H1 (cell line): ENCODE measurements at regions not wholly inside any gene's neighbourhood (a gene's known extent, or its start where the extent isn't known, plus 50 kb on each side); places are given as distances from the start of the nearest gene placed in this dataset.

Experiments
- CTCF ChIA-PET: fragments of 300-600 bp; sonication (Branson Sonifier 250); formaldehyde crosslinking; loops from one replicate; lab custom pipeline; 2021; ENCODE audit not compliant: partially characterized antibody; lab: Charles Lee
- POLR2A ChIA-PET: fragments of 300-600 bp; sonication (Branson Sonifier 250); formaldehyde crosslinking; loops from one replicate; lab custom pipeline; 2021; ENCODE audit warnings: inconsistent platforms; ENCODE audit not compliant: partially characterized antibody; lab: Charles Lee
- DNase-seq, 2 experiments: peaks; one replicate each; pipeline versions ENCODE4 v3.0.0 to v3.0.0-alpha.2; 2010 to 2022; ENCODE audit warnings: low spot score in 2 of 2, low read depth in 1 of 2, mixed read lengths in 1 of 2
- FAIRE-seq: peaks from 2 replicates; lab custom pipeline; 2011; peaks lifted over from hg19 to GRCh38; lab: Jason Lieb, UNC
- H2AFZ ChIP-seq: 2 replicates; pipeline ENCODE4 v1.8.1; 2012; ENCODE audit warnings: low read length, inconsistent platforms
- H2AK5ac ChIP-seq: 2 replicates; pipeline ENCODE4 v1.6.1; 2013; ENCODE audit warnings: low read depth, low read length
- H2BK120ac ChIP-seq: replicated peaks from 2 replicates; pipeline ENCODE3; 2013; ENCODE audit warnings: low read depth, low read length, inconsistent platforms
- H2BK12ac ChIP-seq: 2 replicates; pipeline ENCODE4 v1.6.1; 2013; ENCODE audit warnings: low read depth, low read length
- H2BK15ac ChIP-seq: 2 replicates; pipeline ENCODE4 v1.6.1; 2013; ENCODE audit warnings: low read length
- H2BK20ac ChIP-seq: 2 replicates; pipeline ENCODE4 v1.6.1; 2013; ENCODE audit warnings: low read length
- H2BK5ac ChIP-seq: 2 replicates; pipeline ENCODE4 v1.6.1; 2013; ENCODE audit warnings: low read depth, low read length
- H3K14ac ChIP-seq: 2 replicates; pipeline ENCODE4 v1.6.1; 2013; ENCODE audit warnings: inconsistent platforms; ENCODE audit not compliant: insufficient read length
- H3K18ac ChIP-seq: 2 replicates; pipeline ENCODE4 v1.6.1; 2013; ENCODE audit warnings: low read length; ENCODE audit errors: extremely low read depth
- H3K23ac ChIP-seq: 2 replicates; pipeline ENCODE4 v1.6.1; 2013; ENCODE audit warnings: inconsistent platforms; ENCODE audit not compliant: insufficient read length
- H3K23me2 ChIP-seq: 2 replicates; pipeline ENCODE4 v1.6.1; 2013; ENCODE audit warnings: low read depth, low read length
- H3K27ac ChIP-seq: 2 replicates; pipeline ENCODE4 v1.6.1; 2011; ENCODE audit warnings: low read depth, low read length, inconsistent platforms
- H3K27me3 ChIP-seq, 4 experiments: replicated peaks in 1 of 4; 1 replicate in 1 of 4; 2 replicates in 3 of 4; pipeline versions ENCODE4 v1.6.1 to v1.8.1; 2011 to 2013; ENCODE audit warnings: low read length in 3 of 4, mild to moderate bottlenecking in 3 of 4, inconsistent platforms in 2 of 4, mixed read lengths in 2 of 4, moderate library complexity in 1 of 4; ENCODE audit not compliant: control insufficient read depth in 3 of 4, insufficient read depth in 3 of 4; ENCODE audit errors: extremely low read depth in 1 of 4
- H3K36me3 ChIP-seq, 4 experiments: 2 replicates each; pipeline versions ENCODE4 v1.6.1 to v1.8.1; 2011 to 2013; ENCODE audit warnings: mild to moderate bottlenecking in 4 of 4, low read length in 3 of 4, moderate library complexity in 2 of 4, control low read depth in 1 of 4, inconsistent platforms in 1 of 4; ENCODE audit not compliant: insufficient read depth in 4 of 4, control insufficient read depth in 2 of 4
- H3K4ac ChIP-seq: replicated peaks from 2 replicates; pipeline ENCODE3; 2013; ENCODE audit warnings: low read length, low read depth, mixed read lengths, inconsistent platforms; ENCODE audit not compliant: insufficient read length
- H3K4me1 ChIP-seq, 4 experiments: replicated peaks in 1 of 4; 1 replicate in 1 of 4; 2 replicates in 3 of 4; pipeline versions ENCODE4 v1.6.1 to v1.8.1; 2011 to 2013; ENCODE audit warnings: low read length in 3 of 4, inconsistent platforms in 2 of 4, mixed read lengths in 1 of 4; ENCODE audit not compliant: insufficient read depth in 4 of 4, control insufficient read depth in 3 of 4
- H3K4me2 ChIP-seq, 2 experiments: 2 replicates each; pipeline versions ENCODE4 v1.6.1 to v1.8.1; 2011 to 2013; ENCODE audit warnings: low read depth in 2 of 2, low read length in 2 of 2, control low read depth in 1 of 2, inconsistent platforms in 1 of 2, mild to moderate bottlenecking in 1 of 2; ENCODE audit not compliant: insufficient read depth in 1 of 2
- H3K4me3 ChIP-seq, 4 experiments: fragments of 200-600, 300-600 bp in 1 of 4; sonication (generic), shearing (Covaris generic), sonication (Bioruptor Twin) in 1 of 4; 2 replicates each; pipeline versions ENCODE4 v1.5.1 to v1.8.1; 2011 to 2016; ENCODE audit warnings: low read length in 4 of 4, low read depth in 3 of 4, control low read depth in 2 of 4, inconsistent platforms in 2 of 4, mild to moderate bottlenecking in 2 of 4, mixed read lengths in 1 of 4, moderate library complexity in 1 of 4; ENCODE audit not compliant: insufficient read depth in 2 of 4; ENCODE audit errors: extremely low read depth in 1 of 4
- H3K56ac ChIP-seq: replicated peaks from 2 replicates; pipeline ENCODE3; 2013; ENCODE audit warnings: low read depth, mild to moderate bottlenecking, mixed read lengths, low read length, inconsistent platforms; ENCODE audit not compliant: insufficient read length
- H3K79me1 ChIP-seq: 2 replicates; pipeline ENCODE4 v1.6.1; 2013; ENCODE audit warnings: low read depth, low read length, control low read depth
- H3K79me2 ChIP-seq, 2 experiments: 2 replicates each; pipeline versions ENCODE4 v1.6.1 to v1.8.1; 2012 to 2013; ENCODE audit warnings: low read length in 2 of 2, mild to moderate bottlenecking in 2 of 2, inconsistent platforms in 1 of 2; ENCODE audit not compliant: insufficient read depth in 2 of 2, control insufficient read depth in 1 of 2
- H3K9ac ChIP-seq, 4 experiments: replicated peaks in 1 of 4; 1 replicate in 1 of 4; 2 replicates in 3 of 4; pipeline versions ENCODE4 v1.6.1 to v1.8.1; 2011 to 2013; ENCODE audit warnings: low read depth in 3 of 4, low read length in 3 of 4, control low read depth in 2 of 4, mild to moderate bottlenecking in 2 of 4, moderate library complexity in 2 of 4, inconsistent platforms in 1 of 4; ENCODE audit errors: extremely low read depth in 1 of 4
- H3K9me3 ChIP-seq, 2 experiments: 2 replicates each; pipeline versions ENCODE4 v1.6.1 to v1.8.1; 2012 to 2013; ENCODE audit warnings: mild to moderate bottlenecking in 2 of 2, moderate library complexity in 2 of 2, control low read depth in 1 of 2, inconsistent platforms in 1 of 2, low read depth in 1 of 2, low read length in 1 of 2, mixed read lengths in 1 of 2; ENCODE audit not compliant: insufficient read depth in 2 of 2
- H4K20me1 ChIP-seq, 2 experiments: replicated peaks in 1 of 2; 2 replicates each; pipeline versions ENCODE3 to v1.8.1; 2011 to 2013; ENCODE audit warnings: inconsistent platforms in 2 of 2, low read length in 2 of 2, mild to moderate bottlenecking in 1 of 2; ENCODE audit not compliant: insufficient read depth in 2 of 2, control insufficient read depth in 1 of 2
- H4K5ac ChIP-seq: 2 replicates; pipeline ENCODE4 v1.6.1; 2013; ENCODE audit warnings: low read length, low read depth, mixed read lengths, inconsistent platforms; ENCODE audit not compliant: insufficient read length
- H4K8ac ChIP-seq: 2 replicates; pipeline ENCODE4 v1.8.0; 2013; ENCODE audit warnings: mild to moderate bottlenecking, moderate library complexity, low read length, inconsistent platforms; ENCODE audit not compliant: insufficient read depth; ENCODE audit errors: extremely low read depth
- H4K91ac ChIP-seq: replicated peaks from 2 replicates; pipeline ENCODE3; 2013; ENCODE audit warnings: low read length, mixed read lengths, inconsistent platforms; ENCODE audit not compliant: insufficient read length
- ATF2 ChIP-seq: IDR thresholded peaks from 2 replicates; pipeline ENCODE4 v1.6.1; 2012; ENCODE audit warnings: low read length, inconsistent platforms
- BRCA1 ChIP-seq: IDR thresholded peaks from 2 replicates; pipeline ENCODE4 v1.6.1; 2012; ENCODE audit warnings: low read depth, low read length, improper control_type of control experiment
- CTBP2 ChIP-seq: IDR thresholded peaks from 2 replicates; pipeline ENCODE4 v1.7.0; 2011; ENCODE audit warnings: borderline replicate concordance, mild to moderate bottlenecking, moderate library complexity, mixed read lengths, low read length; ENCODE audit not compliant: insufficient read depth, insufficient read length
- EZH2 ChIP-seq: fragments of 200-600 bp; sonication (generic); IDR thresholded peaks from 2 replicates; pipeline ENCODE4 v1.7.1; 2012; ENCODE audit warnings: low read depth, mild to moderate bottlenecking, moderate library complexity, low read length, inconsistent platforms; ENCODE audit not compliant: severe bottlenecking
- GTF2F1 ChIP-seq: IDR thresholded peaks from 2 replicates; pipeline ENCODE4 v1.6.1; 2012; ENCODE audit warnings: low read depth, low read length, improper control_type of control experiment, borderline replicate concordance
- JUND ChIP-seq: IDR thresholded peaks from 2 replicates; pipeline ENCODE4 v1.6.1; 2011; ENCODE audit warnings: mild to moderate bottlenecking, improper control_type of control experiment, low read length
- POU5F1 ChIP-seq: IDR thresholded peaks from 2 replicates; pipeline ENCODE4 v1.6.1; 2011; ENCODE audit warnings: low read depth, mild to moderate bottlenecking, low read length, moderate library complexity
- RNF2 ChIP-seq: fragments of 200-900, 300-1000 bp; sonication (generic); IDR thresholded peaks from 2 replicates; pipeline ENCODE4 v1.7.1; 2016; ENCODE audit warnings: borderline replicate concordance, low read depth, mild to moderate bottlenecking, antibody characterized with exemption, low read length; ENCODE audit not compliant: poor library complexity, severe bottlenecking; ENCODE audit errors: missing control alignments
- SP1 ChIP-seq: IDR thresholded peaks from 2 replicates; pipeline ENCODE4 v1.6.1; 2011; ENCODE audit warnings: low read depth, low read length
- SP2 ChIP-seq: IDR thresholded peaks from 2 replicates; pipeline ENCODE4 v1.6.1; 2012; ENCODE audit warnings: mild to moderate bottlenecking, low read length, inconsistent platforms
- TBP ChIP-seq: IDR thresholded peaks from 2 replicates; pipeline ENCODE4 v1.6.1; 2011; ENCODE audit warnings: low read depth, low read length, improper control_type of control experiment
- WGBS, 2 experiments: shearing (Covaris generic) in 1 of 2; methylation state at CpG; one replicate each; pipeline versions ENCODE4 v1.1.6 to v1.1.7; 2013 to 2015; ENCODE audit warnings: low lambda C conversion rate in 2 of 2, mixed read lengths in 2 of 2, inconsistent platforms in 1 of 2, low coverage in 1 of 2, missing lambda C conversion rate in 1 of 2; ENCODE audit not compliant: insufficient replicate concordance in 2 of 2, insufficient coverage in 1 of 2, insufficient read length in 1 of 2; ENCODE audit errors: extremely low coverage in 1 of 2, missing lambda C conversion rate in 1 of 2; 5-methylcytosine and 5-hydroxymethylcytosine counted together

DNA sequence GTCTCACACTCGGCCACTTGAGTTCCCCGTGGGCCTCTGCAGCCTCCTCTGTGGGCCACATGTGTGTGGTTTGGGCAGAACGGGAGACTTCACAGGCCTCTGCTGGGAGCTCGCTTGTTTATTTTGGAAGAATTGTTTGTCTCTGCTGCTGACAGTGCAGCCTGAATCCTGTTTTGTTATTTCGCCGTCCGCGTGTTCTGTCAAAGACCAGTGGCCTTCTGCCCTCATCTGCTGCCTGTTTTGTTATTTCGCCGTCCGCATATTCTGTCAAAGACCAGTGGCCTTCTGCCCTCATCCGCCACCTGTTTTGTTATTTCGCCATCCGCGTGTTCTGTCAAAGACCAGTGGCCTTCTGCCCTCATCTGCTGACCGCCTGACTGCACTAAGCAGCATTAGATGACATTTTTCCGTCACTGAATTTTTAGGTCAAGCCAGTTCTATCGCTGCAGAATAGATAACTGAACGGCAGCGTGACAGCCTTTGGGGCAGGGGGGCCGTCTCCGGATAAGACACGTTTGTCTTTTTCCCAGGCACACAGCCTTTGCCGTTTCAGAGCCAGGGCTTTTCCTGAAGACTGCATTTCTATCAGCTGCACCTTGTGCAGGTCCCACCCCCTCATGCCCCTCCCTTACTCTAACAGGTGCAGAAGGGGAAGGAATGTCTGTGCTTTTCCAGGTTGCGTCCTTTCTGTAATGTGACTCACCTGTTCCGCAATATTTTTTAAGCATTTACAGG, 158.5 kb upstream of the AFDN start:
- Histone ChIP-seq H3K4me2 (no peak overlapping the region), H3K79me1 (no peaks in the 10 kb centered on the region), H3K27me3 (no peaks in the 10 kb centered on the region; a peak in 1 of 7 replicates), H3K4me1 (peaks cover 0 to 2% (median 0%) of the 10 kb centered on the region in 4 experiments; a peak in 1 of 7 replicates), H2BK15ac (no peak overlapping the region), H3K79me2 (no peaks in the 10 kb centered on the region), H2AFZ (no peak overlapping the region), H4K5ac (no peak overlapping the region), H3K9ac (no peak overlapping the region), H3K18ac (no peak overlapping the region), H2AK5ac (no peak overlapping the region), H2BK12ac (no peak overlapping the region), H3K23me2 (no peaks in the 10 kb centered on the region), H2BK20ac (no peak overlapping the region), H3K4ac (no peak overlapping the region), H2BK120ac (no peak overlapping the region), H4K20me1 (no peaks in the 10 kb centered on the region), H3K56ac (no peak overlapping the region), H3K4me3 (no peak overlapping the region), H3K14ac (no peak overlapping the region), H3K36me3 (no peaks in the 10 kb centered on the region), H3K9me3 (peaks cover 11 to 12% of the 10 kb centered on the region in 2 experiments; a peak in 2 of 4 replicates), H3K27ac (no peak overlapping the region), H3K23ac (no peak overlapping the region), H4K8ac (no peak overlapping the region), H2BK5ac (no peak overlapping the region), H4K91ac (no peak overlapping the region)
- DNase-seq (no peak), FAIRE-seq (no peak)
- CTCF ChIA-PET = interaction anchor here (1.1 kb wide), 1 partner anchor 173 kb away, joined by 3 read pairs; no protein-coding TSS in a partner anchor
- 89% methylated on average over 25 of the region's 26 CpGs; no CpG with 5 or more reads in 1 of the 2 experiments for WGBS, 2 experiments
- POLR2A ChIA-PET = no interaction called here
- TF ChIP-seq SP2 (no peak), CTBP2 (no peak), RNF2 (no peak), BRCA1 (no peak), GTF2F1 (no peak), SP1 (no peak), JUND (no peak), ATF2 (no peak), POU5F1 (no peak), EZH2 (no peak), TBP (no peak)
